ENCODE measurements at regions not wholly inside any gene's neighbourhood (a gene's known extent, or its start where the extent isn't known, plus 50 kb on each side); places are given as distances from the start of the nearest gene placed in this dataset.
"Not testable (repeated sequence)": the region's sequence is repeated elsewhere in the genome, so short reads cannot be mapped to it uniquely, and the experiment has no call there.

- DNase-seq (ENCODE audit: low read depth), result no peak
Measured at GRCh38 chr5:97488126-97488668, 305.1 kb upstream of the RIOK2 start.

- DNase-seq (ENCODE audit: low read depth), result no peak
Measured at GRCh38 chr5:97489010-97489840, 306.2 kb upstream of the RIOK2 start.

- DNase-seq (ENCODE audit: low read depth), result no peak
Measured at GRCh38 chr5:97494465-97494864, 311.4 kb upstream of the RIOK2 start.

- DNase-seq (ENCODE audit: low read depth), result no peak
Measured at GRCh38 chr5:97495301-97495700, 312.3 kb upstream of the RIOK2 start.

GRCh38 chr5:97496037-97496436 lies 313.0 kb upstream of the RIOK2 start:
- DNase-seq (ENCODE audit: low read depth), result no peak

- DNase-seq (ENCODE audit: low read depth), result no peak
Measured at GRCh38 chr5:97498657-97499056, 315.6 kb upstream of the RIOK2 start.

- DNase-seq (ENCODE audit: low read depth), result no peak
Measured at GRCh38 chr5:97499605-97500004, 316.6 kb upstream of the RIOK2 start.

GRCh38 chr5:97501286-97501964 lies 318.4 kb upstream of the RIOK2 start:
- DNase-seq (ENCODE audit: low read depth), result no peak

GRCh38 chr5:97501965-97502305 lies 318.9 kb upstream of the RIOK2 start:
- DNase-seq (ENCODE audit: low read depth), result peak; percentile 23

GRCh38 chr5:97508864-97509263 lies 325.8 kb upstream of the RIOK2 start:
- DNase-seq (ENCODE audit: low read depth), result no peak

- DNase-seq (ENCODE audit: low read depth), result not testable (repeated sequence)
Measured at GRCh38 chr5:97519565-97519964, 336.5 kb upstream of the RIOK2 start.

GRCh38 chr5:97523336-97523735 lies 340.3 kb upstream of the RIOK2 start:
- DNase-seq (ENCODE audit: low read depth), result not testable (repeated sequence)

GRCh38 chr5:97525780-97526179 lies 342.7 kb upstream of the RIOK2 start:
- DNase-seq (ENCODE audit: low read depth), result no peak

GRCh38 chr5:97528941-97529340 lies 345.9 kb upstream of the RIOK2 start:
- peak; percentile 45 for DNase-seq (ENCODE audit: low read depth)

- DNase-seq (ENCODE audit: low read depth), result no peak
Measured at GRCh38 chr5:97529354-97529985, 346.4 kb upstream of the RIOK2 start.

GRCh38 chr5:97531549-97531948 lies 348.5 kb upstream of the RIOK2 start:
- DNase-seq (ENCODE audit: low read depth), result no peak

- peak; percentile 96 for DNase-seq (ENCODE audit: low read depth)
Measured at GRCh38 chr5:97534166-97534565, 351.1 kb upstream of the RIOK2 start.

GRCh38 chr5:97536683-97537082 lies 353.6 kb upstream of the RIOK2 start:
- no peak for DNase-seq (ENCODE audit: low read depth)

GRCh38 chr5:97538912-97539311 lies 355.9 kb upstream of the RIOK2 start:
- DNase-seq (ENCODE audit: low read depth), result no peak

- no peak for DNase-seq (ENCODE audit: low read depth)
Measured at GRCh38 chr5:97541864-97542263, 358.8 kb upstream of the RIOK2 start.

GRCh38 chr5:97542469-97542868 lies 359.4 kb upstream of the RIOK2 start:
- no peak for DNase-seq (ENCODE audit: low read depth)

- no peak for DNase-seq (ENCODE audit: low read depth)
Measured at GRCh38 chr5:97543166-97543565, 360.1 kb upstream of the RIOK2 start.

- no peak for DNase-seq (ENCODE audit: low read depth)
Measured at GRCh38 chr5:97544240-97544639, 361.2 kb upstream of the RIOK2 start.

Data from iris pigment epithelial cell (primary cell).